WTC11 (cell line): ENCODE measurements at regions not wholly inside any gene's neighbourhood (a gene's known extent, or its start where the extent isn't known, plus 50 kb on each side); places are given as distances from the start of the nearest gene placed in this dataset.

Experiments
- ATAC-seq: fragments of 200-7000 bp; cut with Tn5 transposase; 2 replicates; pipeline ENCODE4 v1.10.0; 2021; ENCODE audit warnings: mild to moderate bottlenecking, moderate library complexity
- CTCF ChIA-PET: fragments of 300-600 bp; sonication (Branson Sonifier 250); formaldehyde crosslinking; loops from one replicate; lab custom pipeline; 2021; ENCODE audit warnings: antibody characterized with exemption; lab: Charles Lee
- POLR2A ChIA-PET: fragments of 350-600 bp; sonication (Branson Sonifier 250); formaldehyde crosslinking; loops from one replicate; lab custom pipeline; 2021; ENCODE audit warnings: antibody characterized with exemption; lab: Charles Lee
- DNase-seq: peaks from one replicate; pipeline ENCODE4 v3.0.0; 2021; ENCODE audit warnings: low spot score
- H3K27ac Mint-ChIP-seq: 2 replicates; pipeline ENCODE4 v1.8.0; 2021; ENCODE audit warnings: mixed read lengths
- H3K27me3 Mint-ChIP-seq: 2 replicates; pipeline ENCODE4 v1.8.0; 2021; ENCODE audit warnings: low read depth, mild to moderate bottlenecking, moderate library complexity, mixed read lengths
- H3K36me3 Mint-ChIP-seq: 2 replicates; pipeline ENCODE4 v1.8.0; 2021; ENCODE audit warnings: mixed read lengths
- H3K4me1 Mint-ChIP-seq: 2 replicates; pipeline ENCODE4 v1.8.0; 2022; ENCODE audit warnings: mixed read lengths
- H3K4me3 Mint-ChIP-seq: 2 replicates; pipeline ENCODE4 v1.8.0; 2021; ENCODE audit warnings: mild to moderate bottlenecking, moderate library complexity, mixed read lengths
- H3K9me3 Mint-ChIP-seq: 2 replicates; pipeline ENCODE4 v1.8.0; 2021; ENCODE audit warnings: mixed read lengths
- ATF1 ChIP-seq: sonication (generic); formaldehyde crosslinking; IDR thresholded peaks from 2 replicates; pipeline ENCODE4 v1.8.1; 2023; ENCODE audit warnings: mild to moderate bottlenecking, moderate library complexity, missing genetic modification reagents
- CBFB ChIP-seq: sonication (generic); formaldehyde crosslinking; IDR thresholded peaks from 2 replicates; pipeline ENCODE4 v1.8.1; 2022; ENCODE audit warnings: mild to moderate bottlenecking, low read depth, missing genetic modification reagents
- CREB1 ChIP-seq: sonication (generic); formaldehyde crosslinking; IDR thresholded peaks from 2 replicates; pipeline ENCODE4 v1.8.0; 2023; ENCODE audit warnings: mild to moderate bottlenecking, missing genetic modification reagents
- GABPB1 ChIP-seq: sonication (generic); formaldehyde crosslinking; IDR thresholded peaks from 2 replicates; pipeline ENCODE4 v1.8.1; 2023; ENCODE audit warnings: mild to moderate bottlenecking, missing genetic modification reagents
- GRHL2 ChIP-seq: fragments of 250-450 bp; sonication (Bioruptor Pico); IDR thresholded peaks from 2 replicates; pipeline ENCODE4 v1.8.0; 2022; ENCODE audit warnings: mild to moderate bottlenecking, moderate library complexity; ENCODE audit not compliant: insufficient replicate concordance, severe bottlenecking
- JUN ChIP-seq: sonication (generic); formaldehyde crosslinking; IDR thresholded peaks from 2 replicates; pipeline ENCODE4 v1.8.0; 2023; ENCODE audit warnings: mild to moderate bottlenecking, missing genetic modification reagents
- NFE2L1 ChIP-seq: sonication (generic); formaldehyde crosslinking; IDR thresholded peaks from 2 replicates; pipeline ENCODE4 v1.8.1; 2023; ENCODE audit warnings: missing genetic modification reagents
- NR2C2 ChIP-seq: sonication (generic); formaldehyde crosslinking; IDR thresholded peaks from 2 replicates; pipeline ENCODE4 v1.8.0; 2022; ENCODE audit warnings: mild to moderate bottlenecking, missing genetic modification reagents
- NR3C1 ChIP-seq: sonication (generic); formaldehyde crosslinking; conservative IDR thresholded peaks from 2 replicates; pipeline ENCODE4 v1.8.1; 2023; ENCODE audit warnings: low read depth, mild to moderate bottlenecking, missing genetic modification reagents
- SOX15 ChIP-seq: fragments of 250-450 bp; sonication (Bioruptor Pico); IDR thresholded peaks from 2 replicates; pipeline ENCODE4 v1.9.0; 2021; ENCODE audit warnings: mild to moderate bottlenecking
- TEAD1 ChIP-seq: sonication (generic); formaldehyde crosslinking; IDR thresholded peaks from 2 replicates; pipeline ENCODE4 v1.8.0; 2022; ENCODE audit warnings: mild to moderate bottlenecking, missing genetic modification reagents
- ZNF416 ChIP-seq: fragments of 250-450 bp; sonication (Bioruptor Pico); IDR thresholded peaks from 2 replicates; pipeline ENCODE4 v1.9.0; 2021; ENCODE audit warnings: mild to moderate bottlenecking, inconsistent platforms
- TF ChIP-seq, protein P1 (sequence below): fragments of 250-450 bp; sonication (Bioruptor Pico); IDR thresholded peaks from 2 replicates; pipeline ENCODE4 v1.9.0; 2021; ENCODE audit warnings: mild to moderate bottlenecking, borderline replicate concordance
- TF ChIP-seq, protein P2 (sequence below): fragments of 250-450 bp; sonication (Bioruptor Pico); IDR thresholded peaks from 2 replicates; pipeline ENCODE4 v1.9.0; 2021; ENCODE audit warnings: moderate library complexity, mild to moderate bottlenecking, inconsistent platforms, borderline replicate concordance
- TF ChIP-seq, protein P3 (sequence below): sonication (generic); formaldehyde crosslinking; IDR thresholded peaks from 2 replicates; pipeline ENCODE4 v1.8.1; 2022; ENCODE audit warnings: low read depth, missing genetic modification reagents, borderline replicate concordance
- TF ChIP-seq, protein P4 (sequence below): fragments of 250-450 bp; sonication (Bioruptor Pico); IDR thresholded peaks from 2 replicates; pipeline ENCODE4 v1.9.0; 2021; ENCODE audit warnings: mild to moderate bottlenecking
- TF ChIP-seq, protein P5 (sequence below): sonication (generic); formaldehyde crosslinking; IDR thresholded peaks from 2 replicates; pipeline ENCODE4 v1.8.1; 2022; ENCODE audit warnings: mild to moderate bottlenecking, moderate library complexity, missing genetic modification reagents

DNA sequence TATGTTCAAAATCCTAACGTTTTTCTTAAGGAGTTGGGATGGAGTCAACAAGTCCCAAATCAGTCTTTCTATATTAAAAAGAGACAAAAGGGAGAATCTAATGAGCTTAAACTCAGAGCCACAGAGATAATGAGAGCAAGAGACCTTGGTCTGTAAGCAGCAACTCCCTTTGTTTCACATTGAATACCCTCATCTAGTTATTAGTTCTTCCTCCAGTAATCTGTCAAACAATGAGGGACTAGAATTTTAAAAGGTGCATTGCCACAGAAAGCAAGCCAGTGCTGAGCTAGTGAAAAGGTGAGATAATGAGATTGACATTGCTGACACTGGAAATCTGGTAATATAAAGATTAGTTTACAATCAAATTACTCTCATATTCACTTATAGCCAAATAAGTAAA lies 718.6 kb downstream of the DACH1 start (continued):
- TF ChIP-seq, protein P1, sequence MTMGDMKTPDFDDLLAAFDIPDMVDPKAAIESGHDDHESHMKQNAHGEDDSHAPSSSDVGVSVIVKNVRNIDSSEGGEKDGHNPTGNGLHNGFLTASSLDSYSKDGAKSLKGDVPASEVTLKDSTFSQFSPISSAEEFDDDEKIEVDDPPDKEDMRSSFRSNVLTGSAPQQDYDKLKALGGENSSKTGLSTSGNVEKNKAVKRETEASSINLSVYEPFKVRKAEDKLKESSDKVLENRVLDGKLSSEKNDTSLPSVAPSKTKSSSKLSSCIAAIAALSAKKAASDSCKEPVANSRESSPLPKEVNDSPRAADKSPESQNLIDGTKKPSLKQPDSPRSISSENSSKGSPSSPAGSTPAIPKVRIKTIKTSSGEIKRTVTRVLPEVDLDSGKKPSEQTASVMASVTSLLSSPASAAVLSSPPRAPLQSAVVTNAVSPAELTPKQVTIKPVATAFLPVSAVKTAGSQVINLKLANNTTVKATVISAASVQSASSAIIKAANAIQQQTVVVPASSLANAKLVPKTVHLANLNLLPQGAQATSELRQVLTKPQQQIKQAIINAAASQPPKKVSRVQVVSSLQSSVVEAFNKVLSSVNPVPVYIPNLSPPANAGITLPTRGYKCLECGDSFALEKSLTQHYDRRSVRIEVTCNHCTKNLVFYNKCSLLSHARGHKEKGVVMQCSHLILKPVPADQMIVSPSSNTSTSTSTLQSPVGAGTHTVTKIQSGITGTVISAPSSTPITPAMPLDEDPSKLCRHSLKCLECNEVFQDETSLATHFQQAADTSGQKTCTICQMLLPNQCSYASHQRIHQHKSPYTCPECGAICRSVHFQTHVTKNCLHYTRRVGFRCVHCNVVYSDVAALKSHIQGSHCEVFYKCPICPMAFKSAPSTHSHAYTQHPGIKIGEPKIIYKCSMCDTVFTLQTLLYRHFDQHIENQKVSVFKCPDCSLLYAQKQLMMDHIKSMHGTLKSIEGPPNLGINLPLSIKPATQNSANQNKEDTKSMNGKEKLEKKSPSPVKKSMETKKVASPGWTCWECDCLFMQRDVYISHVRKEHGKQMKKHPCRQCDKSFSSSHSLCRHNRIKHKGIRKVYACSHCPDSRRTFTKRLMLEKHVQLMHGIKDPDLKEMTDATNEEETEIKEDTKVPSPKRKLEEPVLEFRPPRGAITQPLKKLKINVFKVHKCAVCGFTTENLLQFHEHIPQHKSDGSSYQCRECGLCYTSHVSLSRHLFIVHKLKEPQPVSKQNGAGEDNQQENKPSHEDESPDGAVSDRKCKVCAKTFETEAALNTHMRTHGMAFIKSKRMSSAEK (CRISPR knock-in tag) = no peak
- TF ChIP-seq GRHL2 (CRISPR knock-in tag) = no peak
- no peak for TF ChIP-seq GABPB1
- TF ChIP-seq TEAD1 (CRISPR knock-in tag) = no peak
- TF ChIP-seq, protein P2, sequence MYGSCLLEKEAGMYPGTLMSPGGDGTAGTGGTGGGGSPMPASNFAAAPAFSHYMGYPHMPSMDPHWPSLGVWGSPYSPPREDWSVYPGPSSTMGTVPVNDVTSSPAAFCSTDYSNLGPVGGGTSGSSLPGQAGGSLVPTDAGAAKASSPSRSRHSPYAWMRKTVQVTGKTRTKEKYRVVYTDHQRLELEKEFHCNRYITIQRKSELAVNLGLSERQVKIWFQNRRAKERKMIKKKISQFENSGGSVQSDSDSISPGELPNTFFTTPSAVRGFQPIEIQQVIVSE = no peak
- TF ChIP-seq, protein P3, sequence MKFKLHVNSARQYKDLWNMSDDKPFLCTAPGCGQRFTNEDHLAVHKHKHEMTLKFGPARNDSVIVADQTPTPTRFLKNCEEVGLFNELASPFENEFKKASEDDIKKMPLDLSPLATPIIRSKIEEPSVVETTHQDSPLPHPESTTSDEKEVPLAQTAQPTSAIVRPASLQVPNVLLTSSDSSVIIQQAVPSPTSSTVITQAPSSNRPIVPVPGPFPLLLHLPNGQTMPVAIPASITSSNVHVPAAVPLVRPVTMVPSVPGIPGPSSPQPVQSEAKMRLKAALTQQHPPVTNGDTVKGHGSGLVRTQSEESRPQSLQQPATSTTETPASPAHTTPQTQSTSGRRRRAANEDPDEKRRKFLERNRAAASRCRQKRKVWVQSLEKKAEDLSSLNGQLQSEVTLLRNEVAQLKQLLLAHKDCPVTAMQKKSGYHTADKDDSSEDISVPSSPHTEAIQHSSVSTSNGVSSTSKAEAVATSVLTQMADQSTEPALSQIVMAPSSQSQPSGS = no peak
- no peak for TF ChIP-seq NR2C2
- TF ChIP-seq NFE2L1 = no peak
- no peak for TF ChIP-seq CBFB (CRISPR knock-in tag)
- no peak for TF ChIP-seq JUN (CRISPR knock-in tag)
- TF ChIP-seq ZNF416 (CRISPR knock-in tag) = no peak

DNA sequence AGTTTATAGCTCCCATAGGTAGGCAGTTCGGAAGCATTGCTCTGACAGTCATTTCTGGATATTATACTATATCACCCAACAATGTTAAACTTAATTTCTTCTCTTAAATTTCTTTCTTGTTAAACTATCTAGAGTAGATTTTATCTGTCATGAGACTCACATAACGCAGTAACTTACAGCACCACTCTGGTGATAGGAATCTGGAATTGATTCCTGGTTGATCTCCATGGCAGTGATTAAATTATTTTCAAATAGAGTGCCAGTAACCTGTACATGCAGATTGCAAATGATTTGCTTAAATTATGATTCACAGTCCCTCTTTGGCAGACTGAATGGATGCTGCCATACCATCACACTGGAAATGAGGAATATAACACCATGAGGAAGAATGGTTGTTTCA lies 722.1 kb downstream of the DACH1 start:
- H3K9me3 Mint-ChIP-seq = no peaks in the 10 kb centered on the region
- POLR2A ChIA-PET = no interaction called here
- CTCF ChIA-PET = no interaction called here
- 0 out of 2 replicates have a peak, but pooled peaks cover 3% of the 10 kb centered on the region for H3K4me1 Mint-ChIP-seq
- H3K36me3 Mint-ChIP-seq = no peaks in the 10 kb centered on the region
- H3K27me3 Mint-ChIP-seq = no peaks in the 10 kb centered on the region
- no peak overlapping the region for H3K4me3 Mint-ChIP-seq
- DNase-seq = no peak
- no peak overlapping the region for H3K27ac Mint-ChIP-seq
- ATAC-seq = no peak
- TF ChIP-seq SOX15 (CRISPR knock-in tag) (no peak), NR3C1 (CRISPR knock-in tag) (no peak)
- TF ChIP-seq, protein P4, sequence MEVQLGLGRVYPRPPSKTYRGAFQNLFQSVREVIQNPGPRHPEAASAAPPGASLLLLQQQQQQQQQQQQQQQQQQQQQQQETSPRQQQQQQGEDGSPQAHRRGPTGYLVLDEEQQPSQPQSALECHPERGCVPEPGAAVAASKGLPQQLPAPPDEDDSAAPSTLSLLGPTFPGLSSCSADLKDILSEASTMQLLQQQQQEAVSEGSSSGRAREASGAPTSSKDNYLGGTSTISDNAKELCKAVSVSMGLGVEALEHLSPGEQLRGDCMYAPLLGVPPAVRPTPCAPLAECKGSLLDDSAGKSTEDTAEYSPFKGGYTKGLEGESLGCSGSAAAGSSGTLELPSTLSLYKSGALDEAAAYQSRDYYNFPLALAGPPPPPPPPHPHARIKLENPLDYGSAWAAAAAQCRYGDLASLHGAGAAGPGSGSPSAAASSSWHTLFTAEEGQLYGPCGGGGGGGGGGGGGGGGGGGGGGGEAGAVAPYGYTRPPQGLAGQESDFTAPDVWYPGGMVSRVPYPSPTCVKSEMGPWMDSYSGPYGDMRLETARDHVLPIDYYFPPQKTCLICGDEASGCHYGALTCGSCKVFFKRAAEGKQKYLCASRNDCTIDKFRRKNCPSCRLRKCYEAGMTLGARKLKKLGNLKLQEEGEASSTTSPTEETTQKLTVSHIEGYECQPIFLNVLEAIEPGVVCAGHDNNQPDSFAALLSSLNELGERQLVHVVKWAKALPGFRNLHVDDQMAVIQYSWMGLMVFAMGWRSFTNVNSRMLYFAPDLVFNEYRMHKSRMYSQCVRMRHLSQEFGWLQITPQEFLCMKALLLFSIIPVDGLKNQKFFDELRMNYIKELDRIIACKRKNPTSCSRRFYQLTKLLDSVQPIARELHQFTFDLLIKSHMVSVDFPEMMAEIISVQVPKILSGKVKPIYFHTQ (CRISPR knock-in tag) = no peak
- TF ChIP-seq, all 79 proteins: peak for 0

DNA sequence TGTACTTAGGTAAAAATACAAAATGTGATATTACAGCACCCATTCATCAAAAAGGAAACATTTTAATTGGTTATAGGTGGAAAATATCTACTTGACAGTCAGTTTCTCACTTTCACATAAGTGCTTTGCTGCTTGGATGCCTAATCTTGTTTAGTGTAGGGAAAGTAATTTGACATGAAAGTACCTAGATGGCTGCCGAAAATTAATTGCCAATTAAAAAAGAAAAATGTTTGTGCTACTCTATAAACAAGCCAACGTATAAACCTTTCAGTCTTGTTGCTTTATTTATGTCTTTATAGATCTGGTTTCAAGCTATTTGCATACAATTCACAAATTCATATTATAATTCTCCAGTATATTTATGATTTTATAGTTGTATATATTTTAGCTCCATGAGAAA lies 729.9 kb downstream of the DACH1 start:
- no peaks in the 10 kb centered on the region for H3K27me3 Mint-ChIP-seq
- ChIA-PET CTCF (no interaction called here), POLR2A (no interaction called here)
- ATAC-seq (no peak), DNase-seq (no peak)
- no peak for TF ChIP-seq ATF1 (CRISPR knock-in tag)
- TF ChIP-seq, protein P4 (CRISPR knock-in tag) = no peak
- no peak for TF ChIP-seq CREB1
- TF ChIP-seq, protein P5, sequence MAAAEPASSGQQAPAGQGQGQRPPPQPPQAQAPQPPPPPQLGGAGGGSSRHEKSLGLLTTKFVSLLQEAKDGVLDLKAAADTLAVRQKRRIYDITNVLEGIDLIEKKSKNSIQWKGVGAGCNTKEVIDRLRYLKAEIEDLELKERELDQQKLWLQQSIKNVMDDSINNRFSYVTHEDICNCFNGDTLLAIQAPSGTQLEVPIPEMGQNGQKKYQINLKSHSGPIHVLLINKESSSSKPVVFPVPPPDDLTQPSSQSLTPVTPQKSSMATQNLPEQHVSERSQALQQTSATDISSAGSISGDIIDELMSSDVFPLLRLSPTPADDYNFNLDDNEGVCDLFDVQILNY = no peak
- no peaks in the 10 kb centered on the region for H3K9me3 Mint-ChIP-seq
- no peaks in the 10 kb centered on the region for H3K4me1 Mint-ChIP-seq
- no peak overlapping the region for H3K27ac Mint-ChIP-seq
- no peak overlapping the region for H3K4me3 Mint-ChIP-seq
- no peaks in the 10 kb centered on the region for H3K36me3 Mint-ChIP-seq
